Activated CD8-positive, alpha-beta T cell treated with anti-CD3 and anti-CD28 coated beads, Interleukin-2, amount 10 ng/mL, durations not matched to agents 7 days and 5 days (primary cell): ENCODE measurements at regions not wholly inside any gene's neighbourhood (a gene's known extent, or its start where the extent isn't known, plus 50 kb on each side); places are given as distances from the start of the nearest gene placed in this dataset.
"Not testable (repeated sequence)": the region's sequence is repeated elsewhere in the genome, so short reads cannot be mapped to it uniquely, and the experiment has no call there.

Source experiments
- ATAC-seq: fragments of 150-1000 bp; cut with Tn5 transposase; one replicate; pipeline ENCODE4 v1.10.0; 2021; ENCODE audit warnings: moderate library complexity
- CTCF ChIA-PET: fragments of 350-600 bp; sonication (Branson Sonifier 250); formaldehyde crosslinking; loops from one replicate; lab custom pipeline; 2021; ENCODE audit warnings: antibody characterized with exemption; lab: Charles Lee
- POLR2A ChIA-PET: fragments of 350-600 bp; sonication (Branson Sonifier 250); formaldehyde crosslinking; loops from one replicate; lab custom pipeline; 2021; ENCODE audit warnings: antibody characterized with exemption; lab: Charles Lee
- DNase-seq: peaks from one replicate; pipeline ENCODE4 v3.0.0-alpha.2; 2020
- H3K27ac Mint-ChIP-seq: one replicate; pipeline ENCODE4 v1.8.0; 2021; ENCODE audit warnings: mild to moderate bottlenecking, mixed read lengths
- H3K27me3 Mint-ChIP-seq: one replicate; pipeline ENCODE4 v1.8.0; 2021; ENCODE audit warnings: low read depth, mixed read lengths
- H3K36me3 Mint-ChIP-seq: one replicate; pipeline ENCODE4 v1.8.0; 2021; ENCODE audit warnings: low read depth, mixed read lengths
- H3K4me1 Mint-ChIP-seq: one replicate; pipeline ENCODE4 v1.8.0; 2021; ENCODE audit warnings: low read depth, mixed read lengths
- H3K4me3 Mint-ChIP-seq: one replicate; pipeline ENCODE4 v1.8.0; 2021; ENCODE audit warnings: mild to moderate bottlenecking, mixed read lengths
- H3K9me3 Mint-ChIP-seq: one replicate; pipeline ENCODE4 v1.8.0; 2022; ENCODE audit warnings: mixed read lengths; ENCODE audit not compliant: insufficient read depth

DNA sequence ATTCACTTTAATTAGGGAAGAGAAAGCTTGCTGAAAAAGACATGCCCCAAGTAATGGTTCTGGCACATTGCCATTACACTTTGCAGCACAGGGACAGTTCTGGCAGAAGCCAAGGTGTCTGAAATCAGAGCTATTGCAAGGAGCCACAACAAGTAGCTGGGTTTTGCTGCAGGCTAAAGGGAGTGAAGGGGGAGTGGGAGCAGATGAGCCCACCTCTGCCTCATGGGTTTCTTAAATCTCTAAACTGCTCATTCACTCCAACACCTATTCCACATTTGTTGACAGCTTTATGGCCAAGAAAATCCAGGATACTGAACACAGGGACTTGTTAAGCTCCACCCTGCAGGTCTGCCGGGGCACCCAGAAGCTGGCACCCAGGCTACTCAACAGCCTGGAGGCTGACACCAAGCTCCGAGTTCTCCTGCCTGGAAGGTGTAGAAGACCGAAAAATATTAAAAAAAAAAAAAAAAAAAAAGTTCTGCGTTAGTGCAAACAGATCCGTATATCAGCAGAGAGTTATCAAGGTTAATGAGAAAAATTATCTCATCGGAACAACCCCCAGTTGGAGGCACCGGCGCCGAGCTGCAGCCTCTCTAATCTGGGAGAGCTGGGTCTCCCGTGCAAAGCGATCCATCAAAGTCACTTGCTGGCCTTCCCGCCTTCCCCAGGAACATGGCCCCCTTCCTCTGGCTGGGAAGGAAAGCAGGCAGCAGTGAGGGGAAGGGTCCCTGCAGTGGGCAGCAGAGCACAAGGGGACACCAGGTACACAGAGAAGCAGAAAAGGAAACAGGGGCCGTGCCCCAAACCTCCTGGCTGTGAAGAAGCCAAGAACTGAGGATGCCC lies 123.7 kb downstream of the HNMT start:
- no peak overlapping the region for H3K4me3 Mint-ChIP-seq
- H3K9me3 Mint-ChIP-seq: no peaks in the 10 kb centered on the region
- no peak for ATAC-seq
- no peak for DNase-seq
- no peak overlapping the region for H3K27ac Mint-ChIP-seq
- no peaks in the 10 kb centered on the region for H3K4me1 Mint-ChIP-seq
- H3K27me3 Mint-ChIP-seq: no peaks in the 10 kb centered on the region
- H3K36me3 Mint-ChIP-seq: no peaks in the 10 kb centered on the region
- POLR2A ChIA-PET: no interaction called here
- CTCF ChIA-PET: no interaction called here

DNA sequence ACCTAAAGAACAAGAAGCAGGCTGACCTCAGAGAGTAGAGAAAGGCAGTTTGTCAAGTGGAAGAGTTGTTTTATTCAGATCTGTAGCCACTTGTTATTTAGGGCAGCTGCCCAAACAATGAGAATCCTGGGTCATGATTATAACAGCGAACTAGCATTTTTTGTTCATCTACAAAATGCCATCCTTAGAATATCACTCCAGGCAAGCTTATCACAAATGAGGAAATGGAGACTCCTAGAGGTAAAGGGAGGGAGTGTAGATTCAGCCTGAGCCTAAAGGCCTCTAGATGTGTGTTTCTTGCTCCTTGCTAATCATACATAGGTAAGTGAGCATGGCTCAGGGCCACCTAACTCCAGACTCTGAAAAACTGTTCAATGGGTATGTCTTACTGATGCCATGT lies 126.1 kb downstream of the HNMT start:
- no peak overlapping the region for H3K4me3 Mint-ChIP-seq
- ATAC-seq: no peak
- CTCF ChIA-PET: no interaction called here

DNA sequence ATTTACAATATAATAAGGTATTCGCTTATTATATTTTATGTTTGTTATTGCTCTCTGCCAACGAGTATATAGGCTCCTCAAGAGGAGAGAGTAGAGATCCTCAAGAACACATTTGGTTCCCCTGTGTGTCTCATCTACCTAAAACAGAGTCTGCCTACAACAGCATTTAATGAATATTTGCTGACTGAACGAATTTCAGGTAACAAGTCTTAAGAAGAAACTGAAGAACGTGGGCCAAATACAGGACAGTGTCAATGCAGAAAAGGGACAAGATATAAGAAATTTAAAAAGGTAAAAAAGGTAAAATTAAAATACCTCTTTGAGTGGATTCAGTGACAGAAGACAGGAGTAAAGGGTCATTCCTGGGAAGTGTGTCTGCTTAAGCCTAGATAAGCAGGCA lies 129.2 kb downstream of the HNMT start:
- H3K27me3 Mint-ChIP-seq: no peaks in the 10 kb centered on the region
- no peaks in the 10 kb centered on the region for H3K4me1 Mint-ChIP-seq
- no peak overlapping the region for H3K27ac Mint-ChIP-seq
- POLR2A ChIA-PET: no interaction called here
- no peaks in the 10 kb centered on the region for H3K9me3 Mint-ChIP-seq
- CTCF ChIA-PET: no interaction called here
- no peak for ATAC-seq
- DNase-seq: no peak
- no peaks in the 10 kb centered on the region for H3K36me3 Mint-ChIP-seq
- H3K4me3 Mint-ChIP-seq: no peak overlapping the region

More for the DNA sequence above, 126.1 kb downstream of the HNMT start:
- no peak for DNase-seq
- POLR2A ChIA-PET: no interaction called here
- Mint-ChIP-seq H3K27ac (no peak overlapping the region), H3K9me3 (no peaks in the 10 kb centered on the region), H3K36me3 (no peaks in the 10 kb centered on the region), H3K4me1 (no peaks in the 10 kb centered on the region), H3K27me3 (no peaks in the 10 kb centered on the region)

DNA sequence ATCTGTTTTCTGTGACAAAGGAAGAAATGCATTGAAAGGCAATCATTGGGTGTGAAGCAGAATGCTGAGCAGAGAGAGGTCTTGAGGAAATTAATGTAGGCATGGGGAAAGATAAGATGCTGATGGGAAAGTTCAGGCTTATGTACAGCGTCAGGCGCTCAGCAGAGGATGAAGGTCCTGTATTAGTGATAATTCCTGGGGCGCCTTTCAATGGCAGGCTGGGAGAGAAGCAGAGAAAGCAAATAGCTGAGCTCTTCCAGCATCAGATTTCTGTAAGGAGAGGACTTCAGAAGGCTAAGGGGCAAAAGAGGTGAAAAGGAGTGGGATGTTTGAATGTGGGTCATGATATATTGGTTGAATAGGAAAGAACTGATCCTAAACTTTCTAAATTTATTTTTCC lies 129.8 kb downstream of the HNMT start:
- no peaks in the 10 kb centered on the region for H3K4me1 Mint-ChIP-seq
- no peak overlapping the region for H3K27ac Mint-ChIP-seq
- ChIA-PET CTCF (no interaction called here), POLR2A (no interaction called here)
- H3K4me3 Mint-ChIP-seq: no peak overlapping the region
- ATAC-seq (no peak), DNase-seq (no peak)
- no peaks in the 10 kb centered on the region for H3K9me3 Mint-ChIP-seq
- no peaks in the 10 kb centered on the region for H3K27me3 Mint-ChIP-seq
- H3K36me3 Mint-ChIP-seq: no peaks in the 10 kb centered on the region

DNA sequence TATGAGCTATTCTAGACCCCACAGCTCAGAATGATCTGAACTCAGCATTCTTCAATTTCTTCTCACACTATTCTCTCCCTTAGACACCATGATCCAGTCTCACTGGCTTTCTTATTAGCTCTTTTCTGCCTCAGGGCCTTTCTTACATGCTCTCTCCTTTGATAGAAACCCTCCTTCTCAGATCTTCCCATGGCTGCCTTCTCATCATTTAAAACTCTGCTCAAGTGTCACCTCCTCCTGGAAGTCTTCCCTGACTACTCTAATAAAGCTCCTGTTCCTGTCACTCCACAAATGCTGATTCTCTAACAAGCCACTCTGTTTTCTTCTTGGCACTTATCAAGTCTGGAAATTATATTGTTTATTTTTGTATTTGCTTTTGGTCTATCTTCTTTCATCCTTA lies 131.1 kb downstream of the HNMT start:
- Mint-ChIP-seq H3K27ac (no peak overlapping the region), H3K4me3 (no peak overlapping the region), H3K36me3 (no peaks in the 10 kb centered on the region), H3K4me1 (no peaks in the 10 kb centered on the region), H3K27me3 (no peaks in the 10 kb centered on the region), H3K9me3 (no peaks in the 10 kb centered on the region)
- ChIA-PET CTCF (no interaction called here), POLR2A (no interaction called here)
- ATAC-seq: no peak
- no peak for DNase-seq

DNA sequence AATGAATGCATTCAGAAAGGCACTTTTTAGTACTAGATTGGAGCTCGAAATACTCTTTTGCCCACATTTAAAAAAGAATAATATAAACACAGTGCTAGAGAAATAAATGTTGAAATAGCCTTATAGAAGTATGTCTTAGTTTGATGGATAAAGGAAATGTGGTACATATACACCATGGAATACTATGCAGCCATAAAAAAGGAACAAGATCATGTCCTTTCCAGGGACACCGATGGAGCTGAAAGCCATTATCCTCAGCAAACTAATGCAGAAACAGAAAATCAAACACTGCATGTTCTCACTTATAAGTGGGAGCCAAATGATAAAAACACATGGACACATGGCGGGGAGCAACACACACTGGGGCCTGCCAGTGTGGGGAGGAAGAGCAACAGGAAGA lies 135.0 kb downstream of the HNMT start:
- DNase-seq, H3K36me3 Mint-ChIP-seq, ATAC-seq, H3K4me3 Mint-ChIP-seq, H3K4me1 Mint-ChIP-seq, CTCF ChIA-PET, H3K27ac Mint-ChIP-seq, POLR2A ChIA-PET, H3K27me3 Mint-ChIP-seq, H3K9me3 Mint-ChIP-seq: not testable (repeated sequence)

DNA sequence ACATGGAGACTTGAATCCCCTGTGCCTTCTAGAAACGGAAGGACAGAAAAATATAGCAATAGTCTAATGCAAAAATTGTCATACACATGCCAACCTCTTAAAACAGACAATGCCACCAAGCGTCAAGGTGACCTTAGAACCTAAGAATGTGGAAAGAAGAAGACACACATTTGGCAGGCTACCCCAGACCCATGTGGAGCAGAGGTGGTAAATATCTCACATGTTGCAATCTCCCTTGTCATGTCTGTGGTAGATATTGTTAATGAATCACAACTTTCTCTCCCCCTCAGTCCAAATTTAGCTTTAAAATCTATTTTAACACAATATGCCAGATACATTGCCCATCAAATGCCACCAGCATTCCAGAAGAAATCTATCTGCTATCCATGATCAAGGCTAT lies 137.4 kb downstream of the HNMT start:
- no peaks in the 10 kb centered on the region for H3K36me3 Mint-ChIP-seq
- no peak overlapping the region for H3K27ac Mint-ChIP-seq
- DNase-seq (no peak), ATAC-seq (no peak)
- POLR2A ChIA-PET: no interaction called here
- no peaks in the 10 kb centered on the region for H3K4me1 Mint-ChIP-seq
- no peak overlapping the region for H3K4me3 Mint-ChIP-seq
- H3K9me3 Mint-ChIP-seq: no peaks in the 10 kb centered on the region
- CTCF ChIA-PET: no interaction called here
- H3K27me3 Mint-ChIP-seq: no peaks in the 10 kb centered on the region

DNA sequence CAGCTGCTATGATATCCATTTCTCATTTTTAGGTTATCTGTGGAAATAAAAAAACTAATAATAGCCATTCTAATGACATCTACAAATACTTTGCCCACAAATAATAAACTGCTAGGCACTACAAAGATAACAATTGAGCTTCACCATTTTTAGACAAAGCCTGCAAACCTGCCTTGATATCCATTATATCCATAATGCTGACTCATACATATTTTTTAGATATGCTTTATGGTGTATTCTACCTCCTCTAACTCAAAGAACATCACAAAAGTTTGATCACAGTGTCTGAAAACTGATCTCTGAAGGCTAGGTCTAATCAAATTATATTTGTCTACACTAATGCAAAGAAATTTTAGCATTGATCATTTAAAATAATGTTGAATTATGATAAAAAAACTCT lies 138.4 kb downstream of the HNMT start:
- Mint-ChIP-seq H3K27me3 (no peaks in the 10 kb centered on the region), H3K9me3 (no peaks in the 10 kb centered on the region), H3K4me3 (no peak overlapping the region), H3K27ac (no peak overlapping the region), H3K4me1 (no peaks in the 10 kb centered on the region), H3K36me3 (no peaks in the 10 kb centered on the region)
- no peak for ATAC-seq
- POLR2A ChIA-PET: no interaction called here
- no peak for DNase-seq
- CTCF ChIA-PET: no interaction called here

DNA sequence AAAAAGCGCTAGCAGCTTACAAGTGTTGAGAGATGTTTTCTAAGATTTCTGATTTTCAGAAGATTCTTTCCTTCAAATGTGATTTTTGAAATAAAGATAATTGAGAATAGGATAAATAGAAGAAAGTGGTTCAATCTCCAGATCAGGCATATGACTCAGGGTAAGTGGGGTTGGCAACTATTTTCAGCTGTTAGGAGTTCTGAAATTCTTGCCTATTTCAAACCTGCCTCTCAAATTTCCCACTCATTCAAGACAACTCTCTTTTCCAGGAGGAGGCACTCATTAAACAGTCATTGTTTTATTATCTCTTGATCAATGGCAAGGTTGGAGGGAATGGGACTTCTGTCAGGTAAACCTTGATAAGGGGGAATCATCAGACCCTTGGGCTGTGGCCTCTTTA lies 138.9 kb downstream of the HNMT start:
- DNase-seq: no peak
- Mint-ChIP-seq H3K4me3 (no peak overlapping the region), H3K27me3 (no peaks in the 10 kb centered on the region), H3K4me1 (no peaks in the 10 kb centered on the region), H3K27ac (no peak overlapping the region), H3K9me3 (no peaks in the 10 kb centered on the region), H3K36me3 (no peaks in the 10 kb centered on the region)
- CTCF ChIA-PET: no interaction called here
- POLR2A ChIA-PET: no interaction called here
- no peak for ATAC-seq

DNA sequence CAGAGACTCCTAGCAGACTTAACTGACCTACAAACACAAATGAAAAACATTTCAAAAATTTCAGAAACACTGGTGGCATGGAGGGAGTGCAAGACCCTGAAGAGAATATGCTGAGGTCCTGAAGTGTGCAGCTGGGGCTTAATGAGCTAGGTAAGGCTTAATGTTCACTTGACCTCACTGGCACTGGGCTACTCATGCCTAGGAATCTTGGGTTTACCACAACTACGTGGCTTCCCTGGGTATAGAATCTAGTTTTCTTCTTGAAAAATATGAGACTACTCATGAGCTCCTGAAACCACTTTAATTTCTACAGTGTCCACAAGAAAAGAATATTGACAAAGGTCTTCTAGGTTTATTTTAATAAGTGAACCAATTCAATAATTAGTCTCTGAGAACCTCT lies 139.8 kb downstream of the HNMT start:
- no peak overlapping the region for H3K4me3 Mint-ChIP-seq
- H3K9me3 Mint-ChIP-seq: no peaks in the 10 kb centered on the region
- POLR2A ChIA-PET: no interaction called here
- CTCF ChIA-PET: no interaction called here
- ATAC-seq: no peak
- no peak overlapping the region for H3K27ac Mint-ChIP-seq
- no peaks in the 10 kb centered on the region for H3K36me3 Mint-ChIP-seq
- no peak for DNase-seq
- no peaks in the 10 kb centered on the region for H3K27me3 Mint-ChIP-seq
- no peaks in the 10 kb centered on the region for H3K4me1 Mint-ChIP-seq

DNA sequence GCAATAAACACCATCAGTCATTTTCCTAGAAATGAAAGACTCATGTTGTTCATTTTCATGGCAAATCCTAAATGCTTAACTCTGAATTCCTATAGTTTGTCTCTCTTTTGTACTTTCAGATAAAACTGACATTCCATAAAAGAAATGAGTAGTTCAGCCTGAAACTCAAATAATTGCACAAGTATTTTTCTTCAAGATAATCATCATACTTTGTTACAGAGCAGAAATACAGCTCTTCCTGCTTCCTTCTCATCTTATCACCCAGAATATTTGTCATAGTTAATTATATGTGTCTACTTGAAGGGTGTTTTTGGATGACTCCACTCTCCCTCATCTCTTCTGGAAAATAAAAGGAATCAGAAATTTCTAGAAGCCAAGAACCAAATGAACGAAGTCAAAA lies 141.1 kb downstream of the HNMT start:
- no peaks in the 10 kb centered on the region for H3K36me3 Mint-ChIP-seq

DNA sequence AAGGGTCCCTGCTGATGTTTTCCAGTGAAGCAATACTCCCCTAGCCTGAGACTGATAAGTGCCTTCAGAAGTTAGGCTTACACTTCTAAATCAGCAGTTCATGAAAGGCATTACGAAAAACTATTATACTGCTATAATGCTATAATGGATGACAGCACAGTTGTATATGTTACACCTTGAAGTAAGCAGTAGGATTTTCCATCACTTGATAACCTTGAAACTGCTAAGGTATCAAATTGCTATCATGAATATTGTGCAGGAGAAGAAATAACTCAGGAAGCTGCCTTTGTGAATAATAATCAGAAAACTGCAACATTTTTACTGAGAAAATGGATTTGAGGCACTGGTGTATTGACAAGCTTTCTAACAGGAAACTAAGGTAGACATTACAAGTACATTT lies 142.3 kb downstream of the HNMT start:
- POLR2A ChIA-PET: no interaction called here
- CTCF ChIA-PET: no interaction called here
- H3K4me1 Mint-ChIP-seq: no peaks in the 10 kb centered on the region
- H3K36me3 Mint-ChIP-seq: no peaks in the 10 kb centered on the region
- no peaks in the 10 kb centered on the region for H3K27me3 Mint-ChIP-seq
- H3K27ac Mint-ChIP-seq: no peak overlapping the region
- no peak overlapping the region for H3K4me3 Mint-ChIP-seq
- DNase-seq: no peak
- no peaks in the 10 kb centered on the region for H3K9me3 Mint-ChIP-seq
- no peak for ATAC-seq

More for the DNA sequence above, 141.1 kb downstream of the HNMT start:
- H3K9me3 Mint-ChIP-seq: no peaks in the 10 kb centered on the region
- ATAC-seq: no peak
- no peak overlapping the region for H3K27ac Mint-ChIP-seq
- no peak overlapping the region for H3K4me3 Mint-ChIP-seq
- CTCF ChIA-PET: no interaction called here
- H3K27me3 Mint-ChIP-seq: no peaks in the 10 kb centered on the region
- no peak for DNase-seq
- no peaks in the 10 kb centered on the region for H3K4me1 Mint-ChIP-seq
- POLR2A ChIA-PET: no interaction called here

DNA sequence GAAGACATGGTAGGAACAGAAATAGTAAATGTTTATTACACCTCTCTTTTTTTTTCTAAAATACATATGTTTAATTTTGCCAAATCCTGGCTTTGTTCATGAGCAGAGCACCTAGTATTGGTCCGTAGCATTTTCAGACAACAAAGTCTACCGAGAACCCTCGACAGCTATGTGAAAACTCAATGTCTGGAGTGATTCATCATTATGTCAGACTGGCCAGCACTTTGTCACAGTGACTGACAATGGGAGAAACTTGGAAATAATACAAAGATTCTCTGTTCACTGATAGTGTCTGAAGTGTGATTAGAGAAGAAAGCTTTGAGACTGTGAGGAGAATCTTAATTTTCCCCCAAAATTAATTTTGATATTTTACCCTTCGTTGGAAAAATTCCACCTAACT lies 143.0 kb downstream of the HNMT start:
- no peaks in the 10 kb centered on the region for H3K4me1 Mint-ChIP-seq
- CTCF ChIA-PET: no interaction called here

More for the DNA sequence above, 143.0 kb downstream of the HNMT start:
- ATAC-seq: no peak
- Mint-ChIP-seq H3K4me3 (no peak overlapping the region), H3K36me3 (no peaks in the 10 kb centered on the region), H3K9me3 (no peaks in the 10 kb centered on the region), H3K27me3 (no peaks in the 10 kb centered on the region), H3K27ac (no peak overlapping the region)
- POLR2A ChIA-PET: no interaction called here
- DNase-seq: no peak
